NCI-H2029 (cell line): ENCODE measurements at regions not wholly inside any gene's neighbourhood (a gene's known extent, or its start where the extent isn't known, plus 50 kb on each side); places are given as distances from the start of the nearest gene placed in this dataset.
"Not testable (repeated sequence)": the region's sequence is repeated elsewhere in the genome, so short reads cannot be mapped to it uniquely, and the experiment has no call there.

Experiments
- DNase-seq: peaks from one replicate; lab custom pipeline; 2025; lab: John Stamatoyannopoulos, UW

- no peak for DNase-seq
Observed at GRCh38 chr2:65788556-65788955, 356.2 kb upstream of the SPRED2 start.

DNA sequence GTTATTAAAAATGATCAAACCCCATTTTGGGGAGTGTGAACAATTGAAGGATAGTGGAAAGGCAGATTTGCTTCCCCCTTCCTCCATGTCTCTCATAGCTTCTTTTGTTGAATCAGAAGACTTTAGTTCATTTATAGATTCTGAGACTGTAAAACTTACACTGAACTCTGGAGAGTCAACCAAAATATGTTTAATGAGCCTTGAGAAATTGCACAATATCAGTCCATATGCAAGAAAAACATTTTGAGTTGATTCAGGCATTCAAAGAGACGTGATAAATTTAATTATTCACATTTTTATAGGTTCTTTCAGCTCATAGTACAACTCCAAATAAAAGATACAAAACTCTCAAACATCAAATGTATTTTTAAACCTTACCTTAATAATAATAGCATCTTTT is 354.4 kb upstream of the SPRED2 start:
- DNase-seq = no peak

GRCh38 chr2:65786007-65786717 is 353.8 kb upstream of the SPRED2 start:
- no peak for DNase-seq

- no peak for DNase-seq
Observed at GRCh38 chr2:65782996-65783650, 350.7 kb upstream of the SPRED2 start.

DNA sequence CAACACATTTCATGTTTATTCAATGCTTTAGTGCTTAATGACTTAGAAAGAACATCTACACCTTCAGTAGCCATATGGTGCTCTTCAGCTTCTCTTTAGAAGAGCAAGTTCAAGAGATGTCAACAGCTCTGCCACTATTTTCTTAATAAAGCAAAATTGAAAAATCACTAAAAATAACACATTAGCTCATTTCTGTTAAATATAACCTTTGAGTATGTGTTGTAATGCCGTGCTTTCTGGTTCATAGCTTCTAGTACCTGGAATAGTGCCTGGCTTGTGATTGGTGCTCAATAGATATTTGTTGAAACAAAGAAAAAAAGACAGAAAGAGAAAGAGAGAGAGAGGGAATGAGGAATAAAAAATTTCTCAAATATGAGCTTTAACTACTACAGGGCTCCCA is 349.8 kb upstream of the SPRED2 start:
- DNase-seq = no peak

- DNase-seq = no peak
Observed at GRCh38 chr2:65781756-65782155, 349.4 kb upstream of the SPRED2 start.

- no peak for DNase-seq
Observed at GRCh38 chr2:65779021-65779420, 346.6 kb upstream of the SPRED2 start.

GRCh38 chr2:65778137-65778536 is 345.7 kb upstream of the SPRED2 start:
- DNase-seq = no peak

- no peak for DNase-seq
Observed at GRCh38 chr2:65775839-65776238, 343.4 kb upstream of the SPRED2 start.

- DNase-seq = no peak
Observed at GRCh38 chr2:65767946-65768345, 335.5 kb upstream of the SPRED2 start.

DNA sequence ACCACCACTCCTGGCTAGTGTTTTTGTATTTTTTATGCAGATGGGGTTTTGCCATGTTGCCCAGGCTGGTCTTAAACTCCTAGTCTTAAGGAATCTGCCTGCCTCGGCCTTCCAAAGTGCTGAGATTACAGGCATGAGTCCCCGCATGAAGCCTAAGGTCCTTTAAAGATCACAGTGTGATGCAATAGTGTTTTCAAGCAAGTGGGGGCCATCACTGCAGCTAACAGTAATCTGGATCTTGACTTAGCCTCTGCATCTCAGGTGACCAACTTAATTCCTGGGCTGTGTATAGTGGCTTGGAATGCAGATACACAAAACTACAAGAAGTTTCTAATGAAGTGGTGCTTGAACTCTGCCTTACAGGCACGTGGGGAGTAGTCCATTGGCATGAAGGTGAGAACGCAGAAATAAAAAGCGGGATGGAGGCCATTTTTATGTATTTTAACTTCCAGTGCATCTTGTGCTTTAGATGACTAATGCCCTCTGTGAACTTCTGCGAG is 334.4 kb upstream of the SPRED2 start:
- DNase-seq = no peak

DNA sequence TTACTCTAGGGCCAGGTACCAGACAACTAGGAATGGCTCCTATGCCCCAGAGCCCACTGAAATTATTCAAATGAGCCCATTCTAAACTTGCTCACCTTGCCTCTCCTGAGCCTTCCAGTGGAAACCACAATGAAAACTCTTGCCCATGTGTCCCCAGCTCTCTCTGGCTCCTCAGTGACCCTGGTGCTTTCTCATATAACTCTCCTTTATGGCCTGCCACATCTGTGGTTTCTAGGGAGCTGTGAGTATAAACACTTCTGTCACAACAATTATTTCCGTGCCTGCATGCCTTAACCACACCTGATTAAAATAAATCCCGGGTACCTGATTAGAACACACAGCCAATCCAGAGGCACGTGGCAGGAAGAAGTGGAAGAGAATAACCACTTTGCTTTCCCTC is 333.0 kb upstream of the SPRED2 start:
- no peak for DNase-seq

- no peak for DNase-seq
Observed at GRCh38 chr2:65762068-65762467, 329.7 kb upstream of the SPRED2 start.

DNA sequence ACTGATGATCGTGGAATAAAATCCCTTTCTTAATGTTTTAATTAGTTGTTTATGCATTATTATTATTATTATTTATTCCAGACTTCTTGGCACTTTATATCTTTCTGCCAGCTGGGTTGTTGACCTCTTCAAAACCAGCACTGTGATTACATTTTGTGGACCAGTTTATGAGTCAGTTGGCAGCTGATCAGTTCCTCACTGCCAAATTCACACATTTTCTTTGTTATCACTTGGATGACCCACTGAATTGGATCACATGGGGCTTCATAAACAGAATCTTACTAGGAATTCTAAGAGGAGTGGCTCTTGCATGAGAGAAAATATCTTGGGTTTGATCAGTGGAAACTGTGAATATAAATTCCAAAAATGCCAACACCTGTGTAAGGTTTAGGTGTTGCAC is 321.8 kb upstream of the SPRED2 start:
- no peak for DNase-seq

- DNase-seq = no peak
Observed at GRCh38 chr2:65751408-65751807, 319.0 kb upstream of the SPRED2 start.

GRCh38 chr2:65749545-65749944 is 317.1 kb upstream of the SPRED2 start:
- DNase-seq = no peak

- not testable (repeated sequence) for DNase-seq
Observed at GRCh38 chr2:65747875-65748274, 315.5 kb upstream of the SPRED2 start.

- no peak for DNase-seq
Observed at GRCh38 chr2:65746931-65747675, 314.7 kb upstream of the SPRED2 start.

GRCh38 chr2:65744477-65745200 is 312.2 kb upstream of the SPRED2 start:
- DNase-seq = no peak

- DNase-seq = no peak
Observed at GRCh38 chr2:65742977-65743376, 310.6 kb upstream of the SPRED2 start.

- no peak for DNase-seq
Observed at GRCh38 chr2:65739927-65740326, 307.5 kb upstream of the SPRED2 start.

DNA sequence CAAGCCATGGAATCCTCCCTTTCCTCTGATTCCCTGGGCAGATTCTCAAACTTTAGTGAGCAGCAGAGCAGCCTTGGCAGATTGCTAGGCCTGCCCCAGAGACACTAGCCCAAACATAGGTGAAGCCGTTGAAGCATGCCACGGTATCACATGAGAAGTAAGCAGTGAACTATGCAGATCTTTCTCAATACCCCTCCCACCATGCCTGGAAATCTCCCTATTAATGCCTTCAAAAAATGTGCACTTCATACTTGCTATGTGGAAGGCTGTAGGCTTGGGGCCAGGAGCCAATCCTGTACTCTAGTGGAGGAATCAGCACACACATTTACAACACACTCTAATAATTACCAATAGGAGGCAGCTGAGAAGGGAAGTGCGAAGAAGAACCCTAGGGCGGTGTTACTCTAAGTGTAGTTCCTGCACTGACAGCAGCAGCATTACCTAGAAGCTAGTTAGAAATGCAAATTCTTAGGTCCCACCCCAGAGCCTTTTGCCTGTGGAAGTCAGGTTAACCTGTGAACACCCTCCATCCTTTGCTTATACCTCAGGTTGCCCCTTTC is 305.1 kb upstream of the SPRED2 start:
- no peak for DNase-seq
